GM18499 (cell line): ENCODE measurements at regions not wholly inside any gene's neighbourhood (a gene's known extent, or its start where the extent isn't known, plus 50 kb on each side); places are given as distances from the start of the nearest gene placed in this dataset.
A peak's percentile ranks its signal among the peaks of the same experiment; 100 is the strongest.

ENCODE experiments used
- ATAC-seq: cut with Tn5 transposase; IDR thresholded peaks from one replicate; pipeline ENCODE4 v1.9.1; 2021; ENCODE audit warnings: moderate number of reproducible peaks; ENCODE audit not compliant: insufficient read depth, unreplicated experiment

- no peak for ATAC-seq
These were observed 165.4 kb upstream of the ZPLD1 start for GRCh38 chr3:102269406-102269805.

- ATAC-seq = no peak
These were observed 144.6 kb upstream of the ZPLD1 start for GRCh38 chr3:102290241-102290640.

GRCh38 chr3:102295756-102296155 lies 139.1 kb upstream of the ZPLD1 start:
- ATAC-seq = no peak

GRCh38 chr3:102297072-102297658 lies 137.7 kb upstream of the ZPLD1 start:
- ATAC-seq = no peak

- ATAC-seq = no peak
These were observed 135.5 kb upstream of the ZPLD1 start for GRCh38 chr3:102299125-102299877.

GRCh38 chr3:102301155-102301880 lies 133.5 kb upstream of the ZPLD1 start:
- ATAC-seq = no peak

- ATAC-seq = no peak
These were observed 132.8 kb upstream of the ZPLD1 start for GRCh38 chr3:102302020-102302419.

GRCh38 chr3:102304550-102304949 lies 130.3 kb upstream of the ZPLD1 start:
- no peak for ATAC-seq

- ATAC-seq = no peak
These were observed 127.4 kb upstream of the ZPLD1 start for GRCh38 chr3:102307442-102307841.

- ATAC-seq = no peak
These were observed 105.7 kb upstream of the ZPLD1 start for GRCh38 chr3:102329066-102329465.

GRCh38 chr3:102329561-102329960 lies 105.3 kb upstream of the ZPLD1 start:
- ATAC-seq = no peak

GRCh38 chr3:102332205-102332604 lies 102.6 kb upstream of the ZPLD1 start:
- ATAC-seq = no peak

- ATAC-seq = no peak
These were observed 101.9 kb upstream of the ZPLD1 start for GRCh38 chr3:102332934-102333333.

- ATAC-seq = no peak
These were observed 98.7 kb upstream of the ZPLD1 start for GRCh38 chr3:102336130-102336529.

- ATAC-seq = no peak
These were observed 95.1 kb upstream of the ZPLD1 start for GRCh38 chr3:102339671-102340070.

GRCh38 chr3:102346897-102347296 lies 87.9 kb upstream of the ZPLD1 start:
- no peak for ATAC-seq

- ATAC-seq = no peak
These were observed 85.9 kb upstream of the ZPLD1 start for GRCh38 chr3:102348904-102349303.

GRCh38 chr3:102353148-102353547 lies 81.7 kb upstream of the ZPLD1 start:
- no peak for ATAC-seq

GRCh38 chr3:102353805-102354204 lies 81.0 kb upstream of the ZPLD1 start:
- ATAC-seq = peak; percentile 39

- peak; percentile 53 for ATAC-seq
These were observed 79.8 kb upstream of the ZPLD1 start for GRCh38 chr3:102354818-102355515.

- ATAC-seq = no peak
These were observed 78.3 kb upstream of the ZPLD1 start for GRCh38 chr3:102356506-102356905.
